ENCODE measurements at regions not wholly inside any gene's neighbourhood (a gene's known extent, or its start where the extent isn't known, plus 50 kb on each side); places are given as distances from the start of the nearest gene placed in this dataset.

GRCh38 chr14:54253195-54253947 lies 143.4 kb upstream of the CDKN3 start:
- H3K27me3 ChIP-seq, result peaks cover 32% of the 10 kb centered on the region
- H3K4me3 ChIP-seq (ENCODE audit: low read depth in 1 of 2, low read length in 1 of 2), result no peak overlapping the region
- no peaks in the 10 kb centered on the region for H3K36me3 ChIP-seq
- no peak overlapping the region for H3K27ac ChIP-seq
- no peaks in the 10 kb centered on the region for H3K9me3 ChIP-seq
- H3K4me1 ChIP-seq (ENCODE audit: control insufficient read depth in 1 of 2, insufficient read depth in 1 of 2, low read depth in 1 of 2, low read length in 1 of 2), result no peaks in the 10 kb centered on the region
- TF ChIP-seq CTCF (IDR thresholded peaks at IDR 0.05), result no peak

GRCh38 chr14:54256156-54256555 lies 140.7 kb upstream of the CDKN3 start:
- Histone ChIP-seq H3K4me3 (ENCODE audit: low read depth in 1 of 2, low read length in 1 of 2) (no peak overlapping the region), H3K4me1 (ENCODE audit: control insufficient read depth in 1 of 2, insufficient read depth in 1 of 2, low read depth in 1 of 2, low read length in 1 of 2) (no peaks in the 10 kb centered on the region), H3K36me3 (no peaks in the 10 kb centered on the region), H3K9me3 (no peaks in the 10 kb centered on the region), H3K27me3 (peaks cover 21% of the 10 kb centered on the region), H3K27ac (no peak overlapping the region)
- TF ChIP-seq CTCF (IDR thresholded peaks at IDR 0.05), result no peak

- Histone ChIP-seq H3K9me3 (no peaks in the 10 kb centered on the region), H3K27me3 (peaks cover 9% of the 10 kb centered on the region), H3K36me3 (no peaks in the 10 kb centered on the region), H3K4me1 (ENCODE audit: control insufficient read depth in 1 of 2, insufficient read depth in 1 of 2, low read depth in 1 of 2, low read length in 1 of 2) (no peaks in the 10 kb centered on the region), H3K27ac (no peak overlapping the region), H3K4me3 (ENCODE audit: low read depth in 1 of 2, low read length in 1 of 2) (no peak overlapping the region)
- TF ChIP-seq CTCF (IDR thresholded peaks at IDR 0.05), result no peak
Observed at GRCh38 chr14:54257424-54257823, 139.4 kb upstream of the CDKN3 start.

GRCh38 chr14:54258382-54258781 lies 138.4 kb upstream of the CDKN3 start:
- H3K36me3 ChIP-seq, result no peaks in the 10 kb centered on the region
- H3K4me1 ChIP-seq (ENCODE audit: control insufficient read depth in 1 of 2, insufficient read depth in 1 of 2, low read depth in 1 of 2, low read length in 1 of 2), result no peaks in the 10 kb centered on the region
- H3K27ac ChIP-seq, result no peak overlapping the region
- H3K27me3 ChIP-seq, result peaks cover 5% of the 10 kb centered on the region
- no peak for TF ChIP-seq CTCF (IDR thresholded peaks at IDR 0.05)
- H3K4me3 ChIP-seq (ENCODE audit: low read depth in 1 of 2, low read length in 1 of 2), result no peak overlapping the region
- H3K9me3 ChIP-seq, result no peaks in the 10 kb centered on the region

GRCh38 chr14:54259821-54260220 lies 137.0 kb upstream of the CDKN3 start:
- H3K4me3 ChIP-seq (ENCODE audit: low read depth in 1 of 2, low read length in 1 of 2), result no peak overlapping the region
- no peak overlapping the region for H3K27ac ChIP-seq
- H3K9me3 ChIP-seq, result no peaks in the 10 kb centered on the region
- H3K27me3 ChIP-seq, result no peaks in the 10 kb centered on the region
- H3K36me3 ChIP-seq, result no peaks in the 10 kb centered on the region
- H3K4me1 ChIP-seq (ENCODE audit: control insufficient read depth in 1 of 2, insufficient read depth in 1 of 2, low read depth in 1 of 2, low read length in 1 of 2), result no peaks in the 10 kb centered on the region
- no peak for TF ChIP-seq CTCF (IDR thresholded peaks at IDR 0.05)
